Spleen (tissue), 11 donors: ENCODE measurements at regions not wholly inside any gene's neighbourhood (a gene's known extent, or its start where the extent isn't known, plus 50 kb on each side); places are given as distances from the start of the nearest gene placed in this dataset.

Source experiments
- DNase-seq: peaks from one replicate; pipeline ENCODE4 v3.0.0-alpha.2; 2020
- H3K27ac ChIP-seq, 8 donors: fragments of 200-600 bp; sonication (generic) in 7 of 8; 1 replicate in 4 of 8; 2 replicates in 4 of 8; pipeline versions ENCODE4 v1.5.0 to v1.8.0; 2016 to 2021; ENCODE audit warnings: inconsistent platforms in 4 of 8, mild to moderate bottlenecking in 4 of 8, moderate library complexity in 1 of 8
- H3K27me3 ChIP-seq, 7 donors: fragments of 200-600 bp; sonication (generic) in 6 of 7; replicated peaks in 1 of 7; 1 replicate in 4 of 7; 2 replicates in 3 of 7; pipeline versions ENCODE4 v1.5.0 to v1.8.0; 2016 to 2021; ENCODE audit warnings: inconsistent platforms in 3 of 7, mild to moderate bottlenecking in 1 of 7
- H3K36me3 ChIP-seq, 6 donors: fragments of 200-600 bp; sonication (generic) in 5 of 6; 1 replicate in 4 of 6; 2 replicates in 2 of 6; pipeline versions ENCODE4 v1.5.0 to v1.8.0; 2016 to 2021; ENCODE audit warnings: inconsistent platforms in 2 of 6
- H3K4me1 ChIP-seq, 6 donors: fragments of 200-600 bp; sonication (generic) in 5 of 6; 1 replicate in 3 of 6; 2 replicates in 3 of 6; pipeline versions ENCODE4 v1.5.0 to v1.8.0; 2016 to 2021; ENCODE audit warnings: inconsistent platforms in 3 of 6
- H3K4me3 ChIP-seq, 8 donors: fragments of 200-600 bp; sonication (generic) in 7 of 8; 1 replicate in 4 of 8; 2 replicates in 4 of 8; pipeline versions ENCODE4 v1.5.0 to v1.8.0; 2016 to 2021; ENCODE audit warnings: inconsistent platforms in 4 of 8, mild to moderate bottlenecking in 4 of 8, moderate library complexity in 2 of 8
- H3K9me3 ChIP-seq, 8 donors: fragments of 200-600 bp; sonication (generic) in 7 of 8; 1 replicate in 4 of 8; 2 replicates in 4 of 8; pipeline versions ENCODE4 v1.5.0 to v1.8.0; 2016 to 2021; ENCODE audit warnings: inconsistent platforms in 4 of 8
- CTCF ChIP-seq, 11 experiments: fragments of 200-600 bp in 7 of 11; fragments of 450-650 bp in 4 of 11; sonication (generic) in 4 of 11; IDR thresholded peaks in 8 of 11; conservative IDR thresholded peaks in 3 of 11; 1 replicate in 7 of 11; 2 replicates in 4 of 11; pipeline versions ENCODE4 v1.4.0 to v1.8.0; 2016 to 2021; ENCODE audit warnings: antibody characterized with exemption in 11 of 11, inconsistent platforms in 4 of 11, mild to moderate bottlenecking in 1 of 11
- POLR2A ChIP-seq, 3 donors: fragments of 450-650 bp; IDR thresholded peaks; one replicate each; pipeline ENCODE4 v1.5.1; 2017; ENCODE audit warnings: antibody characterized with exemption in 3 of 3, mild to moderate bottlenecking in 1 of 3
- POLR2AphosphoS5 ChIP-seq, 3 donors: sonication (generic); formaldehyde crosslinking; IDR thresholded peaks; one replicate each; pipeline ENCODE4 v1.5.1; 2017; ENCODE audit warnings: antibody characterized with exemption in 3 of 3
- WGBS, 5 donors: extraction: QIAGEN DNeasy Blood & Tissue Kit in 3 of 5; methylation state at CpG; one replicate each; pipeline versions ENCODE4 v1.1.5 to v1.1.7; 2013 to 2018; 5-methylcytosine and 5-hydroxymethylcytosine counted together
- intact Hi-C: fragments of 100-400 bp; cut with DNase I; formaldehyde crosslinking; loops from one replicate; pipeline ENCODE4 v1.15.0; 2023; ENCODE audit warnings: low total_unique reads
- donor health status: healthy with polysubstance abuse.
- donor health status: DM: no; HTN: no; CAD: no; lungs with moderate emphysema.
- donor health status: DM: no; HTN: no; CAD: no.
- donor health status: Bipolar disorder and iron deficiency.
- donor health status: healthy.
- donor health status: DM: no; HTN: no; CAD: no.
- donor health status: DM: yes; HTN: yes; CAD: no.

DNA sequence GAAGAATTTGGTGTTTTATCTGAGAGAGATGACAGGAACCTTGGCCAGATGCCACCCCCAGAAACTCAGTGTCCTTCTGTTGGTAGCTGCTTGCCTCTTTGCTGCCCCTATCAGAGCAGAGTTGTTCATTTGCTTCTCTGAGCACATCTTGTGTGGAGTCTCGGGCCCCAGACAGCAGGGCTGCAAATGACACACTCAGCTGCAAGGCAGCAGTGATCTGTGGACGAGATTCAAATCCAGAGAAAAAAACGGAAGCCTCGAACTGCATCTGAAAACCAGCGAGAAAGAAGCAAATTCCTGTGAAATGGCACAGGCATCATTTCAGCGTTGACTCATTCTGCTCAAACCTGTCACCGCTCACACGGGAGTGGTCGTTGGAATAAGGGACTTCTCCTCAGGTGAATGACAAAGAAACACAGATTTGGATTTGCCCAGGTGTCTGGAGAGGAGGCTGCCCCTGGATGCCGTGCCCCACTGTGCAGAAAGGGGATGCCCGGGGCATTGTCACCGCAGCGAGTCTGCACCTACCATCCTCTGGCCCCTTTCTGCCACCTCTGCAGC lies 144.7 kb downstream of the PFKFB3 start:
- H3K4me3 ChIP-seq: peak overlapping the region in 3 of 8 donors; percentile 11 to 47 (median 11)
- peak overlapping the region; percentile 51 to 83 (median 75) for H3K27ac ChIP-seq
- H3K4me1 ChIP-seq: peaks cover 18 to 52% (median 26%) of the 10 kb centered on the region in 6 donors
- intact Hi-C loops: no loop called here
- H3K27me3 ChIP-seq: no peaks in the 10 kb centered on the region
- WGBS, 5 donors: 32 to 45% (median 42%) methylated on average over 13 of the region's 13 CpGs
- H3K9me3 ChIP-seq: peaks cover 0 to 6% (median 0%) of the 10 kb centered on the region in 8 donors
- no peak for TF ChIP-seq CTCF (IDR thresholded peaks at IDR 0.05 in 8 of 11, conservative IDR thresholded peaks at IDR 0.05 in 3 of 11)
- TF ChIP-seq POLR2AphosphoS5 (IDR thresholded peaks at IDR 0.05): no peak
- no peak for TF ChIP-seq POLR2A (IDR thresholded peaks at IDR 0.05)
- H3K36me3 ChIP-seq: no peaks in the 10 kb centered on the region
- DNase-seq: peak; percentile 81

- H3K4me1 ChIP-seq: peaks cover 18 to 51% (median 26%) of the 10 kb centered on the region in 6 donors
- WGBS, 5 donors: 15 to 29% (median 23%) methylated on average over 16 of the region's 16 CpGs
- peak overlapping the region; percentile 51 to 83 (median 75) for H3K27ac ChIP-seq
- H3K9me3 ChIP-seq: peaks cover 0 to 6% (median 0%) of the 10 kb centered on the region in 8 donors
- H3K27me3 ChIP-seq: no peaks in the 10 kb centered on the region
- intact Hi-C loops: no loop called here
- H3K4me3 ChIP-seq: peak overlapping the region in 2 of 8 donors; percentile 11 to 47
- peak; percentile 92 for DNase-seq
- peaks cover 0 to 3% (median 0%) of the 10 kb centered on the region in 6 donors for H3K36me3 ChIP-seq
- TF ChIP-seq CTCF (IDR thresholded peaks at IDR 0.05 in 8 of 11, conservative IDR thresholded peaks at IDR 0.05 in 3 of 11) (no peak), POLR2AphosphoS5 (IDR thresholded peaks at IDR 0.05) (peak in 2 of 3 donors; percentile 63 to 73)
Observed at GRCh38 chr10:6348096-6348874, 145.6 kb downstream of the PFKFB3 start.

DNA sequence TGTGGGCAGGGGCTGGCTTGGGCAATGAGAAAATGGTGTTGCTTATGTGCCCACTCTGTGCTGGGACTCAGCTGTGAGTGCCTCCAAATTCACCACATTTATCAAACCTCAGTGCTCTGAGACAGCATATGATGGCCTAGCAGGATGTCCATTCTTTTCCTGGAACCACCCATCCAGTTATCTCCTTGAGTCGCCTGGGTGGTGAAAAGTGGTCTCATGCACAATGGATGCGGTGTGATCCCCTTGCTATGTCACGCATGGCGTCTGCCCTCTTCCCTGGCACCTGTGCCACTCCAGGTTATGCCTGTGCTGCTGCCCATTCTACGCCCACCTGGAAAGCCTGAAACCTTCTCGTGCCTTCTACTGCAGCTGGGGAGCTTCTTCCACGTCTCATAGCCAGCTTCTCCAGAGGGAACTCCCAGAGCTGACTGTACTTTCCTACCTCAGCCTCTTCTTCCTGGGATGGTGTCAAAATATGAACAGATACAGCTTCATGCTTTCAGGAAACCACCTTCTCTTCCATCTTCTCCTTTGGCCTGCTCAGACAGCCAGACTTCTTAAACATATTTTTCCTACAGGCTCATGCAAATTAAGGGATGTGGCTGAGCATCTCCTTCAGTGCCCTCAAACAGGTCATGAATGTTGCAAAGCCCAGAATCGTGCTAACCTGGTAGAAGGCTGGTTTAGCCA lies 147.3 kb downstream of the PFKFB3 start:
- no peak for DNase-seq
- intact Hi-C loops: no loop called here
- H3K27me3 ChIP-seq: no peaks in the 10 kb centered on the region
- H3K36me3 ChIP-seq: peaks cover 0 to 3% (median 0%) of the 10 kb centered on the region in 6 donors
- WGBS, 5 donors: 87 to 94% (median 92%) methylated on average over 8 of the region's 8 CpGs
- peaks cover 0 to under 1% (median 0%) of the 10 kb centered on the region in 8 donors for H3K9me3 ChIP-seq
- peaks cover 18 to 47% (median 26%) of the 10 kb centered on the region in 6 donors for H3K4me1 ChIP-seq
- H3K27ac ChIP-seq: no peak overlapping the region
- H3K4me3 ChIP-seq: no peak overlapping the region
- TF ChIP-seq CTCF (IDR thresholded peaks at IDR 0.05 in 8 of 11, conservative IDR thresholded peaks at IDR 0.05 in 3 of 11) (no peak), POLR2A (IDR thresholded peaks at IDR 0.05) (no peak), POLR2AphosphoS5 (IDR thresholded peaks at IDR 0.05) (no peak)
